Chondrocyte (in vitro differentiated cells): ENCODE measurements at regions not wholly inside any gene's neighbourhood (a gene's known extent, or its start where the extent isn't known, plus 50 kb on each side); places are given as distances from the start of the nearest gene placed in this dataset.

Experiments
- DNase-seq: peaks from one replicate; pipeline ENCODE4 v3.0.0; 2021; ENCODE audit warnings: mixed read lengths, low spot score
- H3K27ac Mint-ChIP-seq: one replicate; pipeline ENCODE4 v1.8.0; 2021; ENCODE audit warnings: mild to moderate bottlenecking, moderate library complexity, mixed read lengths; ENCODE audit not compliant: unreplicated experiment
- H3K27me3 Mint-ChIP-seq: 2 replicates; pipeline ENCODE4 v1.8.0; 2021; ENCODE audit warnings: low read depth, mixed read lengths
- H3K36me3 Mint-ChIP-seq: 2 replicates; pipeline ENCODE4 v1.8.0; 2021; ENCODE audit warnings: low read depth, mixed read lengths
- H3K4me1 Mint-ChIP-seq: 2 replicates; pipeline ENCODE4 v1.8.0; 2021; ENCODE audit warnings: low read depth, mild to moderate bottlenecking, mixed read lengths
- H3K4me3 Mint-ChIP-seq: one replicate; pipeline ENCODE4 v1.8.0; 2021; ENCODE audit warnings: mild to moderate bottlenecking, moderate library complexity, mixed read lengths; ENCODE audit not compliant: unreplicated experiment
- H3K9me3 Mint-ChIP-seq: 2 replicates; pipeline ENCODE4 v1.8.0; 2021; ENCODE audit warnings: low read depth, mixed read lengths
- CTCF ChIP-seq: fragments of 200-600 bp; sonication (generic); IDR thresholded peaks from 2 replicates; pipeline ENCODE4 v1.5.0; 2021; ENCODE audit warnings: antibody characterized with exemption, mild to moderate bottlenecking, moderate library complexity

- DNase-seq, result no peak
- no peaks in the 10 kb centered on the region for H3K4me1 Mint-ChIP-seq
- no peak overlapping the region for H3K27ac Mint-ChIP-seq
These were observed 510.9 kb upstream of the CELF4 start for GRCh38 chr18:38076346-38077070.

GRCh38 chr18:38074298-38074876 is 508.8 kb upstream of the CELF4 start:
- Mint-ChIP-seq H3K36me3 (no peaks in the 10 kb centered on the region), H3K27ac (no peak overlapping the region), H3K4me1 (no peaks in the 10 kb centered on the region), H3K9me3 (peaks cover 4% of the 10 kb centered on the region), H3K4me3 (no peak overlapping the region), H3K27me3 (no peaks in the 10 kb centered on the region)
- TF ChIP-seq CTCF, result no peak
- no peak for DNase-seq

More at GRCh38 chr18:38076346-38077070, 510.9 kb upstream of the CELF4 start:
- no peaks in the 10 kb centered on the region for H3K36me3 Mint-ChIP-seq
- TF ChIP-seq CTCF, result no peak
- H3K4me3 Mint-ChIP-seq, result no peak overlapping the region
- H3K27me3 Mint-ChIP-seq, result no peaks in the 10 kb centered on the region
- peaks cover 2% of the 10 kb centered on the region for H3K9me3 Mint-ChIP-seq

GRCh38 chr18:38067821-38068220 is 502.2 kb upstream of the CELF4 start:
- Mint-ChIP-seq H3K36me3 (no peaks in the 10 kb centered on the region), H3K4me1 (no peaks in the 10 kb centered on the region), H3K27me3 (peaks cover 3% of the 10 kb centered on the region), H3K9me3 (peaks cover 3% of the 10 kb centered on the region), H3K27ac (no peak overlapping the region), H3K4me3 (no peak overlapping the region)
- DNase-seq, result no peak
- TF ChIP-seq CTCF, result no peak

- Mint-ChIP-seq H3K36me3 (no peaks in the 10 kb centered on the region), H3K4me1 (no peaks in the 10 kb centered on the region), H3K27me3 (peaks cover 3% of the 10 kb centered on the region), H3K4me3 (no peak overlapping the region), H3K9me3 (peaks cover 2% of the 10 kb centered on the region), H3K27ac (no peak overlapping the region)
- no peak for TF ChIP-seq CTCF
- DNase-seq, result no peak
These were observed 501.5 kb upstream of the CELF4 start for GRCh38 chr18:38067086-38067485.

- no peak for DNase-seq
- Mint-ChIP-seq H3K4me1 (no peaks in the 10 kb centered on the region), H3K4me3 (no peak overlapping the region), H3K36me3 (no peaks in the 10 kb centered on the region), H3K27ac (no peak overlapping the region), H3K9me3 (no peaks in the 10 kb centered on the region), H3K27me3 (peaks cover 8% of the 10 kb centered on the region)
- TF ChIP-seq CTCF, result no peak
These were observed 487.4 kb upstream of the CELF4 start for GRCh38 chr18:38052879-38053590.
